Gastrocnemius medialis (tissue), 4 donors: ENCODE measurements at regions not wholly inside any gene's neighbourhood (a gene's known extent, or its start where the extent isn't known, plus 50 kb on each side); places are given as distances from the start of the nearest gene placed in this dataset.
"Not testable (repeated sequence)": the region's sequence is repeated elsewhere in the genome, so short reads cannot be mapped to it uniquely, and the experiment has no call there.

ENCODE experiments used
- ATAC-seq, 2 donors: fragments of 150-250 bp; one replicate each; pipeline ENCODE4 v1.9.1; 2016
- DNase-seq, 2 donors: peaks; one replicate each; pipeline ENCODE4 v3.0.0-alpha.2; 2019
- H3K27ac ChIP-seq, 4 donors: fragments of 200-600 bp; sonication (generic); 1 replicate in 1 of 4; 2 replicates in 3 of 4; pipeline ENCODE4 v1.5.1; 2016 to 2018; ENCODE audit warnings: mild to moderate bottlenecking in 2 of 4, moderate library complexity in 1 of 4
- H3K27me3 ChIP-seq, 3 donors: fragments of 200-600 bp; sonication (generic) in 2 of 3; 1 replicate in 1 of 3; 2 replicates in 2 of 3; pipeline versions ENCODE4 v1.5.1 to v1.6.0; 2016 to 2019; ENCODE audit warnings: mild to moderate bottlenecking in 1 of 3, moderate library complexity in 1 of 3
- H3K36me3 ChIP-seq, 2 donors: fragments of 200-600 bp; sonication (generic) in 1 of 2; one replicate each; pipeline ENCODE4 v1.5.1; 2017 to 2018
- H3K4me1 ChIP-seq, 2 donors: fragments of 200-600 bp; sonication (generic) in 1 of 2; one replicate each; pipeline ENCODE4 v1.5.1; 2016 to 2017; ENCODE audit warnings: mild to moderate bottlenecking in 2 of 2
- H3K4me3 ChIP-seq, 4 donors: fragments of 200-600 bp; sonication (generic) in 3 of 4; 1 replicate in 1 of 4; 2 replicates in 3 of 4; pipeline ENCODE4 v1.5.1; 2016 to 2019; ENCODE audit warnings: mild to moderate bottlenecking in 2 of 4
- H3K9me3 ChIP-seq, 3 donors: fragments of 200-600 bp; sonication (generic) in 2 of 3; 1 replicate in 1 of 3; 2 replicates in 2 of 3; pipeline ENCODE4 v1.5.1; 2016 to 2019
- CTCF ChIP-seq, 5 experiments: fragments of 450-650 bp in 3 of 5; fragments of 200-600 bp in 2 of 5; sonication (generic) in 2 of 5; IDR thresholded peaks in 4 of 5; conservative IDR thresholded peaks in 1 of 5; 1 replicate in 4 of 5; 2 replicates in 1 of 5; pipeline ENCODE4 v1.5.1; 2016 to 2019; ENCODE audit warnings: antibody characterized with exemption in 5 of 5, mild to moderate bottlenecking in 3 of 5, moderate library complexity in 3 of 5
- POLR2A ChIP-seq, 2 donors: fragments of 450-650 bp; IDR thresholded peaks; one replicate each; pipeline ENCODE4 v1.6.1; 2017; ENCODE audit warnings: antibody characterized with exemption in 2 of 2, mild to moderate bottlenecking in 2 of 2, moderate library complexity in 2 of 2
- in situ Hi-C, 4 donors: fragments of 200-750 bp; cut with MboI; loops; one replicate each; pipeline versions ENCODE4 v1.15.0 to v1.8.0; 2017; ENCODE audit warnings: low sequenced_read_pairs in 4 of 4
- intact Hi-C: fragments of 100-400 bp; cut with DNase I; formaldehyde crosslinking; loops from one replicate; pipeline ENCODE4 v1.15.1; 2023; ENCODE audit warnings: low total_unique reads

GRCh38 chr18:34529358-34530335, 180.5 kb upstream of the DTNA start:
- in situ Hi-C loops (loop anchor here in 1 of 4 donors (25.0 kb wide), 1 partner anchor 108 kb away; no protein-coding TSS in a partner anchor), intact Hi-C loops (no loop called here)
- ATAC-seq: peak; percentile 88 to 92
- Histone ChIP-seq H3K27me3 (no peaks in the 10 kb centered on the region), H3K27ac (peak overlapping the region in 2 of 4 donors; percentile 29 to 38), H3K9me3 (no peaks in the 10 kb centered on the region), H3K36me3 (no peaks in the 10 kb centered on the region), H3K4me3 (no peak overlapping the region), H3K4me1 (peaks cover 21 to 24% of the 10 kb centered on the region in 2 donors)
- TF ChIP-seq CTCF (IDR thresholded peaks at IDR 0.05 in 4 of 5, conservative IDR thresholded peaks at IDR 0.05 in 1 of 5) (no peak), POLR2A (IDR thresholded peaks at IDR 0.05) (no peak)
- no peak for DNase-seq

GRCh38 chr18:34531110-34531509, 179.0 kb upstream of the DTNA start:
- intact Hi-C loops: no loop called here
- Histone ChIP-seq H3K4me3 (no peak overlapping the region), H3K36me3 (no peaks in the 10 kb centered on the region), H3K27ac (no peak overlapping the region), H3K9me3 (no peaks in the 10 kb centered on the region), H3K27me3 (no peaks in the 10 kb centered on the region), H3K4me1 (peaks cover 18 to 20% of the 10 kb centered on the region in 2 donors)
- ATAC-seq: no peak
- DNase-seq: no peak
- TF ChIP-seq CTCF (IDR thresholded peaks at IDR 0.05 in 4 of 5, conservative IDR thresholded peaks at IDR 0.05 in 1 of 5): no peak
- TF ChIP-seq POLR2A (IDR thresholded peaks at IDR 0.05): no peak
- in situ Hi-C loops: loop anchor here in 1 of 4 donors (25.0 kb wide), 1 partner anchor 106 kb away; no protein-coding TSS in a partner anchor

- not testable (repeated sequence) for ATAC-seq
Measured at GRCh38 chr18:34534642-34535041, 175.5 kb upstream of the DTNA start.

GRCh38 chr18:34540897-34541296, 169.2 kb upstream of the DTNA start:
- no peak overlapping the region for H3K27ac ChIP-seq
- no peaks in the 10 kb centered on the region for H3K27me3 ChIP-seq
- ATAC-seq (no peak), DNase-seq (no peak)
- no peak overlapping the region for H3K4me3 ChIP-seq
- intact Hi-C loops: no loop called here
- TF ChIP-seq POLR2A (IDR thresholded peaks at IDR 0.05): no peak
- TF ChIP-seq CTCF (IDR thresholded peaks at IDR 0.05 in 4 of 5, conservative IDR thresholded peaks at IDR 0.05 in 1 of 5): no peak
- in situ Hi-C loops: loop anchor here in 1 of 4 donors (25.0 kb wide), 1 partner anchor 96 kb away; no protein-coding TSS in a partner anchor
- peaks cover 20 to 21% of the 10 kb centered on the region in 2 donors for H3K4me1 ChIP-seq
- no peaks in the 10 kb centered on the region for H3K36me3 ChIP-seq
- no peaks in the 10 kb centered on the region for H3K9me3 ChIP-seq

More at GRCh38 chr18:34534642-34535041, 175.5 kb upstream of the DTNA start:
- H3K9me3 ChIP-seq, H3K36me3 ChIP-seq, H3K4me3 ChIP-seq, intact Hi-C loops, DNase-seq, H3K27ac ChIP-seq, H3K27me3 ChIP-seq: not testable (repeated sequence)
- peaks cover 5 to 20% of the 10 kb centered on the region in 2 donors for H3K4me1 ChIP-seq
- in situ Hi-C loops: loop anchor here in 1 of 4 donors (25.0 kb wide), 1 partner anchor 103 kb away; no protein-coding TSS in a partner anchor

GRCh38 chr18:34542625-34543024, 167.5 kb upstream of the DTNA start:
- no peaks in the 10 kb centered on the region for H3K27me3 ChIP-seq
- no peak for TF ChIP-seq POLR2A (IDR thresholded peaks at IDR 0.05)
- TF ChIP-seq CTCF (IDR thresholded peaks at IDR 0.05 in 4 of 5, conservative IDR thresholded peaks at IDR 0.05 in 1 of 5): no peak

More at GRCh38 chr18:34542625-34543024, 167.5 kb upstream of the DTNA start:
- H3K9me3 ChIP-seq: no peaks in the 10 kb centered on the region
- H3K4me1 ChIP-seq: peaks cover 11 to 18% of the 10 kb centered on the region in 2 donors
- H3K36me3 ChIP-seq: no peaks in the 10 kb centered on the region
- ATAC-seq: no peak
- intact Hi-C loops (no loop called here), in situ Hi-C loops (loop anchor here in 1 of 4 donors (25.0 kb wide), 1 partner anchor 95 kb away; no protein-coding TSS in a partner anchor)
- H3K27ac ChIP-seq: no peak overlapping the region
- no peak overlapping the region for H3K4me3 ChIP-seq
- DNase-seq: no peak
